Fibroblast of the aortic adventitia (primary cell): ENCODE measurements at regions not wholly inside any gene's neighbourhood (a gene's known extent, or its start where the extent isn't known, plus 50 kb on each side); places are given as distances from the start of the nearest gene placed in this dataset.

Experiments
- DNase-seq: peaks from one replicate; pipeline ENCODE4 v3.0.0-alpha.2; 2010; ENCODE audit warnings: low read depth
- H3K4me3 ChIP-seq: 2 replicates; pipeline ENCODE4 v1.5.1; 2011; ENCODE audit warnings: low read depth, mild to moderate bottlenecking, control low read depth, low read length, moderate library complexity
- TF ChIP-seq, protein P1 (sequence below): IDR thresholded peaks from 2 replicates; pipeline ENCODE4 v1.5.1; 2011; ENCODE audit warnings: mild to moderate bottlenecking, low read length, control low read depth, inconsistent platforms; ENCODE audit not compliant: insufficient read depth

DNA sequence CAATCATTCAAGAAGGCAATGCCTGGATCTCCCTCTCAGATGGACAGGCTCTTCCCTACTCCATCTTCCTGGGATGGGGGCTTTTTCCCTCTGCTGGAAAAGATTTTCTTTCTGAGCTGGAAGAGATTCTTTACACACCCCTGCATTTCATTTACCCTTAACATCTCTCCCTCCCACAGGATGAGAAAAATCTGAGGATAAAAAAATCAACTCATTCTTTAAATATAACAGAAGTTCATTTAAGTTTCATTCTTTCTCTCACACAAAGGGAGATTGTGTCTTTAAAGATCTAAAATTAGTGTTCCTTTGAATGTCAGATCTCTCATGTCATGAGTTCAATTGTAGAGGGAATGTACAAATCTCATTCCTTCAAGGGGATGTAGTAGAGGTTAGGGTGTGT is 109.0 kb downstream of the ZNF518B start:
- TF ChIP-seq, protein P1, sequence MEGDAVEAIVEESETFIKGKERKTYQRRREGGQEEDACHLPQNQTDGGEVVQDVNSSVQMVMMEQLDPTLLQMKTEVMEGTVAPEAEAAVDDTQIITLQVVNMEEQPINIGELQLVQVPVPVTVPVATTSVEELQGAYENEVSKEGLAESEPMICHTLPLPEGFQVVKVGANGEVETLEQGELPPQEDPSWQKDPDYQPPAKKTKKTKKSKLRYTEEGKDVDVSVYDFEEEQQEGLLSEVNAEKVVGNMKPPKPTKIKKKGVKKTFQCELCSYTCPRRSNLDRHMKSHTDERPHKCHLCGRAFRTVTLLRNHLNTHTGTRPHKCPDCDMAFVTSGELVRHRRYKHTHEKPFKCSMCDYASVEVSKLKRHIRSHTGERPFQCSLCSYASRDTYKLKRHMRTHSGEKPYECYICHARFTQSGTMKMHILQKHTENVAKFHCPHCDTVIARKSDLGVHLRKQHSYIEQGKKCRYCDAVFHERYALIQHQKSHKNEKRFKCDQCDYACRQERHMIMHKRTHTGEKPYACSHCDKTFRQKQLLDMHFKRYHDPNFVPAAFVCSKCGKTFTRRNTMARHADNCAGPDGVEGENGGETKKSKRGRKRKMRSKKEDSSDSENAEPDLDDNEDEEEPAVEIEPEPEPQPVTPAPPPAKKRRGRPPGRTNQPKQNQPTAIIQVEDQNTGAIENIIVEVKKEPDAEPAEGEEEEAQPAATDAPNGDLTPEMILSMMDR: no peak
- no peak overlapping the region for H3K4me3 ChIP-seq
- DNase-seq: no peak

DNA sequence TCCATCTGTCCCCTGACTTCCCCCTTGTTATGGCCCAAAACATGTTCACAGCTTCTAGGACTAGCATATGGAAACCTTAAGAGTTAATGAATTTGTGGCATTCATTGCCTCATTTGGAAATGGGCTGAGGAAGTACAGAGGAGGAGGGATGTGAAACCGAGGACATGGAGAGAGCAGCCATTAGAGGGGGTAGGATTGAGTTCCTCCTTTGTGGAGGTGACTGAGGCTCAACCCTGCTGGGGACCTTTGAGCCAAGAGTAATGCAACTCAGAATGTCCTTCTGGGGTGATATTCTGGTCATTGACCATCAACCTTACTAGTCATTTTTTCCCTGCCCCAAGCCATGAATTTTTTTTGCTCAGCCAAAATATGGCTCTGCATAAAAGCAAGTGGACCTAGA is 109.4 kb downstream of the ZNF518B start:
- DNase-seq: no peak
- TF ChIP-seq, protein P1: no peak
- no peak overlapping the region for H3K4me3 ChIP-seq

DNA sequence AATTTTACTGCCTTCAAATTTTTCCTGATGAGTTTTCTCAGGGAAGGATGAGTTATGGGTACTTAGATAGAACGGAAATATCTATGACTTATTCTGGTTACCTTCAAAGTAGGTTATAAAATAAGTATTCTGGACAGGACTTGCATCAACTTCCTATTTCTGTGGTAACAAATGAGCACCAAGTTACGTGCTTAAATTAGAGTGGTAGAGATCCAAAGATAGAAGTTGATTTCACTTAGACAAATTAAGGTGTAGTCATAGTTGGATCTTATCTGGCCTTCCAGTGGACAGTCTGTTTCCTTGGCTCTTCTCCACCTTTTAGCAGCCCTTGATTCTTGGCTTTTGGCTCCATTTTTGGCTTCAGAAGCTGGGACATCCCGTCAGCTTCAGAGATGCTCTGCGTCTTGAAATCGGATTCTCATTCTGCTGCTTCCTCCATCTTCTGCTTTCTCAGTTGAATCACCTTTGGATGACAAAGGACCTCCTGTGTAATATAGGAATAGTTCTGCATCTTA is 109.9 kb downstream of the ZNF518B start:
- TF ChIP-seq, protein P1: no peak
- no peak overlapping the region for H3K4me3 ChIP-seq
- no peak for DNase-seq

DNA sequence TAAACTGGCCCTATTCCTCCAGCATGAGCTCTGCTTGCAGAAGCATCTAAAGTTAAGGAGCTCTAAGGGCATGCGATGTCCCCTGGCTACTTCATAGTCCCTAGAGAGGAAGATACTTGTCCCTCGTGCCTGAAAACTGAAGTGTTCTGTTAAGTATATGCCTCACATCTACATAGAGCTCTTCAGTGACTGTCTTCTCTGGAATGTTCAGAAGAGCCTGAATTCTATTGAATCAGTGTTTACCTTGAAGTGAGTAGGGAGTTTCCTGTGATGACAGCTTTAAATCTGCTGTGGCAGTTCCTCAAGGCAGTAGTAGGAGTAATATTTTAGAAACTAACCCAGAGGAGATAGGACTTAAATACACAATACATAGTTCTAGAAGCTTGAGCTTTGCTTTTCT is 111.2 kb downstream of the ZNF518B start:
- peak; percentile 42 for DNase-seq
- H3K4me3 ChIP-seq: no peak overlapping the region
- TF ChIP-seq, protein P1: no peak

DNA sequence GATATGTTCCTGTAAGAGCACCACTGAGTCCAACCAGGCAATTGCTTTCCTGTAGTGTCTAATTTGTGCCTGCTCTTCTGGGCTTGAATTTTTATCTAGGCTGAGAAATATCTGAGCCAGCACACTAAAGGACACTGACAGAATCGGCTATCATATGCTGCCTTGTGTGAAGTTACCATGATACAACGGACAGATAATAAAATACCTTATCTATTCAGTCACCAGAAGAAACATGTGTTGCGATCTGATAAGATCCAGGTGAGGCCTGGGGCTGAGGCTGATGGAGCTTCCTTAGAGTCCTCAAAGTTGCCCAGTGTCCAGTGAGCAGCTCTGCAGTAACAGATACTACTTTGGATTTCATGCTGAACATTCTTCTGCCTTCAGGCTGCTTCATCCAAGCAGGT is 111.8 kb downstream of the ZNF518B start:
- TF ChIP-seq, protein P1: no peak
- no peak for DNase-seq
- no peak overlapping the region for H3K4me3 ChIP-seq

DNA sequence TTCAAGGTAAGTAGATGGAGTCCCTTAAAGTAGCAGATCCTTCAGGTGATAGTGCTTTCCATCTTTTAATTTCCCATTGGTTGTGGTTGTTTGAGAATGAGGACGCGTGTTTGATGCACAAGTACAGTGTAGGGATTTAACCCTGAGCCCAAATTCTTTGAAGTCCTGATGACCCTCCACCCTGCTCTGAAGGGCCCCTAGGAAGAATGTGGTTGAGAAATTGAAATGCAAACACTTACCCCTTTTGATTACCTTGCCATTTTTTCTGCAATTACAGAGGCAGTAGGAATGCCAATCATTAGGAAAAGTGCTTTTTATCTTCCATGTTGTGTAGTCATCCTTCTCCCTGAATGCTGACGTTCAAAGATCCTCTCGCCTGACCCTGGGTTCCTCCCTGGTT is 112.4 kb downstream of the ZNF518B start:
- H3K4me3 ChIP-seq: no peak overlapping the region
- no peak for DNase-seq
- TF ChIP-seq, protein P1: no peak

DNA sequence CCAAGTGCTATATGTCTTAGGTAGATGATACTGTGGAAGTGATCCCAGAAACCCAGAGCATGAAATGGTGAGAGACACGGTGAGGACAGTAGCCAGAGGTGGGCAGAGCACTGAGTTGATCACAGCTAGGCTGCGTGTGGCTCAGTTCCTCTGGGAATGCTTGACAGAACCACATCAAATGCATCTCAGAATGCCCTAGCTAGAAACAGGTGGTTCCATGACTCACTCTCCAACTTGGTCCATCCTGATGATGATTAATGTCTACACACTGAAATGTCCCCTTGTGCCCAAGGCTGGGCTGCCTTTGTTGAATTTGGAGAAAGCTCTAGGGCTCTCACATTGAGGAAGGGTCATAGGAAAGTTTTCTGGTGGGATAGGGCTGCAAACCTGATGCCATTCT is 113.6 kb downstream of the ZNF518B start:
- TF ChIP-seq, protein P1: no peak
- H3K4me3 ChIP-seq: no peak overlapping the region
- no peak for DNase-seq
